ENCODE measurements at regions not wholly inside any gene's neighbourhood (a gene's known extent, or its start where the extent isn't known, plus 50 kb on each side); places are given as distances from the start of the nearest gene placed in this dataset.

DNA sequence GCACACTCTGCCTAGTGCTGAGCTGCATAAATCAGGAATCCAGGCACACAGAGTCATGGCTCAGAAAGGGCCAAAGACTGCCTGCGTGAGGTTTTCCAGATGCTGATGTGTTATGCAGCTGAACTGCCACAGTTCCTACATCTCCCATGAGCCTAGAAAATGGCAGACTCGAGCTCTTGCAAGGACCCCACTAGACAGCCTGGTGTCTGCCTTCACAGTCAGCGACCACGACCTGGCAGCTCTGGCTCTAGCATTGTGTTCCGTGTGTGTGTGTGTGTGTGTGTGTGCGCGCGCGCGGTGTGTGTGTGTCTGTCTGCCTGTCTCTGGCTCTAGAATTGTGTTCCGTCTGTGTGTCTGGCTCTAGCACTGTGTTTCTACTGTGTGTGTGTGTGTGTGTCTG, 203.6 kb upstream of the AGTR2 start:
- Histone ChIP-seq H3K36me3 (ENCODE audit: control insufficient read depth, insufficient read depth, low read length) (no peaks in the 10 kb centered on the region), H3K18ac (ENCODE audit: low read depth, low read length) (no peak overlapping the region), H2AK5ac (ENCODE audit: low read depth, low read length) (no peak overlapping the region), H3K9ac (ENCODE audit: low read depth, low read length) (no peak overlapping the region), H4K8ac (ENCODE audit: low read depth in 2 of 2, low read length in 2 of 2) (no peak overlapping the region), H2BK5ac (ENCODE audit: low read depth, low read length, poor library complexity, severe bottlenecking) (no peak overlapping the region), H3K27me3 (ENCODE audit: control insufficient read depth, insufficient read depth, low read length) (peaks cover 7% of the 10 kb centered on the region), H2AK9ac (replicated peaks; ENCODE audit: low read depth, low read length, poor library complexity) (no peak overlapping the region), H4K5ac (ENCODE audit: low read depth, low read length) (no peak overlapping the region), H3K9me3 (ENCODE audit: control insufficient read depth, insufficient read depth, low read length) (peaks cover 6% of the 10 kb centered on the region; the same call in 1 of the 2 replicates), H4K91ac (ENCODE audit: insufficient read depth, low read depth, low read length) (no peak overlapping the region), H3K4me1 (ENCODE audit: control insufficient read depth, insufficient read depth, low read length) (no peaks in the 10 kb centered on the region), H2AFZ (replicated peaks; ENCODE audit: low read length, poor library complexity) (no peak overlapping the region), H3K79me1 (ENCODE audit: low read depth in 1 of 2, low read length in 2 of 2) (no peaks in the 10 kb centered on the region), H3K4me2 (ENCODE audit: low read depth, low read length) (no peak overlapping the region), H3K14ac (replicated peaks; ENCODE audit: low read depth, low read length) (no peak overlapping the region), H3K9me1 (ENCODE audit: insufficient read depth, low read length) (no peaks in the 10 kb centered on the region), H2BK20ac (ENCODE audit: low read depth, low read length) (no peak overlapping the region), H2BK15ac (ENCODE audit: low read depth, low read length) (no peak overlapping the region), H2BK120ac (ENCODE audit: low read depth, low read length) (no peak overlapping the region), H3K27ac (ENCODE audit: insufficient read depth, low read length) (no peak overlapping the region), H3K56ac (ENCODE audit: extremely low read depth, insufficient read depth, low read length) (no peak overlapping the region), H4K20me1 (ENCODE audit: insufficient read depth, low read length) (no peaks in the 10 kb centered on the region), H3K4ac (ENCODE audit: low read depth, low read length) (no peak overlapping the region), H3K23ac (ENCODE audit: low read depth, low read length) (no peak overlapping the region), H3K4me3 (ENCODE audit: insufficient read depth, low read depth, low read length) (no peak overlapping the region)
- DNase-seq (no peak), ATAC-seq (ENCODE audit: low read depth) (no peak)
- no TSS peak for BruUV-seq (replicated peaks)
- dilution Hi-C loops (cut with HindIII; ENCODE audit: low sequenced_read_pairs, unreplicated experiment) (no loop called here), intact Hi-C loops (cut with micrococcal nuclease) (no loop called here), in situ Hi-C loops (cut with MboI; ENCODE audit: low sequenced_read_pairs) (no loop called here)
- CTCF ChIA-PET, result no interaction called here
- WGBS, 2 experiments (ENCODE audit: extremely low coverage in 2 of 2, insufficient read length in 1 of 2), result no CpG with 5 or more reads among the region's 11 CpGs
- no peak for TF ChIP-seq SMC3 (IDR thresholded peaks at IDR 0.05; ENCODE audit: low read depth, low read length)
- no peak for TF ChIP-seq ELK1 (IDR thresholded peaks at IDR 0.05; ENCODE audit: borderline replicate concordance, low read depth, low read length)
- POLR2A ChIA-PET (ENCODE audit: unreplicated experiment), result no interaction called here
